HG03565 (cell line): ENCODE measurements at regions not wholly inside any gene's neighbourhood (a gene's known extent, or its start where the extent isn't known, plus 50 kb on each side); places are given as distances from the start of the nearest gene placed in this dataset.

ENCODE experiments used
- ATAC-seq: cut with Tn5 transposase; IDR thresholded peaks from one replicate; pipeline ENCODE4 v1.9.1; 2021; ENCODE audit warnings: mild to moderate bottlenecking, moderate library complexity; ENCODE audit not compliant: unreplicated experiment

DNA sequence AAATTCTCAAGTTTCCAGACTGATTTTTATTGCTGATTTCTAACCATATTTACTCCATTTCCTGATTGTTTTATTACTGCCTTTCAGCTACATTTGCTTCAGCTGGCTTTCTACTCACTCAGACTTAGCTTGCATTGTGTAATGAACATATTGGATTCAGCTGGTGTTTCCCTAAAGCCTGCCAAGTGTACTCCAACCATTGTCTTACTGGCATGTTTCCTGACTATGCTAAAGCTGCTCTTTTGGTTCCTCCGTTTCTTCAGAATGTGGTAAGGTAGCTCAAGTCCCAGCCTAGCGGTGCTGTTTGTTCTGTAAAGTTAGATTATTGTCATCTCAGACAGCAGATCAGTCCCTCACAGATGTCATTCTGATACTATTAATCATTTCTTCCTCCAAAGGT lies 53.1 kb upstream of the GLRA2 start:
- ATAC-seq = no peak

GRCh38 chrX:14449773-14450172 lies 79.6 kb upstream of the GLRA2 start:
- ATAC-seq = no peak

DNA sequence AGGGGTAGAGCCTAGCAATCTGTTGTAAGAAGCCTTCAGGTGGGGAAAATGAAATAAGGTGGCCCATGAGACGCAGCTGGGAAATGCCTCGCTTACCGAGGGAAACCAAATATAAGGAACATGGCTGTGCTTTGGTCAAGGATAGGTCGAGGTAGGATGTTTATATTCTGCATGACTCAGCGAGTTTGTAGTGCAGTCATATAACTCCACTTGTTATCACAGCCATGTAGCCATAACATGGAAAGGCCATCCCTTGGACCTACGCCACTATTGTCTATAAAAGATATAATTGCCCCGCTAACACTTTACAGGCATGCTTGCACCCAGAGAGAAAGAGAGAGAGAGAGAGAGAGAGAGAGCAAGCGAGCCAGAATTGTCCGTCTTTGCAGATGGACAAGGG lies 80.9 kb upstream of the GLRA2 start:
- ATAC-seq = no peak

DNA sequence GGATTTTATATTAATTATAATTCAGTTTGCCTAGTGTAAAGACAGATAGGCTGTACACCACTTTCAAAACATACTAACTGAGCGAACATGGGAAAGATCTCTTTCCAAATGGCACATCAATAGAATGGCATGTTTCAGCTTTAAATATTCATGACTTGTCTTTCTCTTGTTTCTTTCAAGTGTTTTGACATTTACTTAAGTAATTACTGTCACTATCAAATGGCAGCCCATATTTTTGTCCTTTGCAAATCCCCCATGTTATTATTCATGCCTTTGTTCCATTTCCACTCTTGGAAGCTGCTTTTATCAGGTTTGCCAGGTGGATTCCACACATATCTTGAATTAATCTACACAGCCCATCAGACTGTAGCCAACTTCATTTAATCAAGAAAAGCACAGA lies 89.2 kb upstream of the GLRA2 start:
- no peak for ATAC-seq

DNA sequence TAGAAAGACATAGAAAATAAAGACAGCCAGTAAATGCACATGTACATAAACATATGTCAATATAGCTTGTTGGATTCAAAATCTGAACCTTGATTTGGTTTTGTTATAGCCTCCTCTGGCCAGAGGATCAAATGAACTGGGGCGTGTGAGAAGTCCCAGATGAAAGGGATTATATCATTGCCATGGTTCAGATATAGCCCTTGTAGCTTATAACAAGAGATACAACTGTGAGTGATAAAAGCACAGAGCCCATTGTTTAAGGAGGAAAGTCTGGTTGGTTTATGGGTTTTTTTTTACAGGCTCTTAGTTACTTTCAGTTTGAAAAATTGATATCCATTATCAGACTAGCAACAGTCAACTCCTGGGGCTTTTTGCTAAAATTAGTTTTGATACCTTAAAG lies 101.7 kb upstream of the GLRA2 start:
- ATAC-seq = no peak

- no peak for ATAC-seq
Observed at GRCh38 chrX:14420841-14421240, 108.5 kb upstream of the GLRA2 start.

- ATAC-seq = no peak
Observed at GRCh38 chrX:14412686-14413085, 116.7 kb upstream of the GLRA2 start.

DNA sequence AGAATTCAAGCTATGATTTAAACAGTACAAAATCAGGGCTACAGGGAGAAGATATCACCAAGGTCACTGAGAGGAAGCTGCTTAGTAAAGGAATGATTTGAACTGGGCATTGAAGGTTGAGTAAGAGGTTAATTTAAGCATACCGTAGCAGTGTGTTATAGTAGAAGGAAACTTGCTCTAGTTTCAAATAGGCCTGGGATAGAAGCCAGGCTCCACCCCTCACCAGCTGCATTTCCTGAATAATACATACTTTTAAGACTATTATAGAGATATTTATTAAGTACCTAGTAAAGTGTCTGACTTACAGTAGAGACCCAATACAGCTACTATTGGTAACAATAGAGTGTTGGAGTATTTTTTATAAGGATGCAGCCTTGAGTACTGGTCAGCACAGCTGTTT lies 118.0 kb upstream of the GLRA2 start:
- no peak for ATAC-seq

- ATAC-seq = no peak
Observed at GRCh38 chrX:14409341-14409740, 120.0 kb upstream of the GLRA2 start.

DNA sequence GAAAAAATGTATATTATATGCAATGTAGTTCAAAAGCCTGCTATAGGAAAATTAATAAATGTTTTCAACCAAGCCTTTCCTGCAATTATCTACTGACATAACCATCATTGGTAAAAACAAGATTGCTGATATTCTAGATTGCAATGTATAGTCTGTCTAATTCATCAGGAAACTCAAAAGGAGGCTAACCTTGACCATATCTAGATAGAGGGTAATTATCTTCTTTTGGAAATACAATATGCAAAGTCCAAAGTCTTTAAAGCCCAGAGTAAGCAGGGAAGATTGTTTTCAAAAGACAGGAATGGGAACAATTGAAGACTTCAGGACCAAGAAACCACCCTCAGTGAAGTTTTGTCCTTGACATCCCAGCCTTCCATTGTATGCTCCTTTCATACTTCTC lies 123.1 kb upstream of the GLRA2 start:
- no peak for ATAC-seq

DNA sequence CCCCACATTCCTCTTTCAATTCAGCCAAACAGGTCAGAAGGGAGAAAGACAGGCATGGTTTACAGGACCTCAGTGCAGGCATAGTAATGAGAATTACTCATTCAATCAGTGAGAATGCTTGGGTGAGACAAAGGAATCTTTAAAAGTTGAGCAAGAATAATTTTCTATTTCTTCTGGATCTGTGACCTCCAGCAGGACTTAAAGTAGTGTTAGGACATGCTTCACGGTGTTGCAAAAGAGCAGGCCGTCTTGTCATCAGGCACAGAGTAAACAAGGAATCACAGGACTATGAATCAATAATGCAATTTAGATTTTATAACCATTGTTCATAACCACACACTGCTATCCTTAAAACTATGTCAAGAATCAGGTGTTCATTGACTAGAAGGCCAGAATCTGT lies 130.6 kb upstream of the GLRA2 start:
- no peak for ATAC-seq

DNA sequence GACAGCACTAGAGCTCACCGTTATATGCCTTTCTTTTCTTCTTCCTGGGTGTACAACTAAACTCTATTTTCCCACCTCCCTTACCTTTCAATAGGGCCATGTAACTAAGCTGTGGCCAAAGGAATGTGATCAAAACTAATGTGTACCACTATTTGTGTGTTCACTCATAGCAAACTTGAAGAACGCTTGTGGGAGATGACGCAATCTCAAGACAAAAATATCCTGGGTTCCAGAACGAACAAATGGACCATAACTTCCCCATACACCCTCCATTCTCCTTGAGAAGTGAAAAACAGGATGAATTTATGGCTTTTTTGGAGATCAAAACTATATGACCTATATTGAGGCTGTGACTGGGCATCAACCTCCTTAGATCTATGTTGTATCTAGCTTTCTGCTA lies 139.7 kb upstream of the GLRA2 start:
- no peak for ATAC-seq

GRCh38 chrX:14386981-14387380 lies 142.4 kb upstream of the GLRA2 start:
- no peak for ATAC-seq

GRCh38 chrX:14380044-14380443 lies 149.3 kb upstream of the GLRA2 start:
- ATAC-seq = no peak

GRCh38 chrX:14377427-14377826 lies 151.9 kb upstream of the GLRA2 start:
- no peak for ATAC-seq

- no peak for ATAC-seq
Observed at GRCh38 chrX:14363728-14364127, 165.6 kb upstream of the GLRA2 start.

GRCh38 chrX:14362721-14363120 lies 166.6 kb upstream of the GLRA2 start:
- no peak for ATAC-seq

DNA sequence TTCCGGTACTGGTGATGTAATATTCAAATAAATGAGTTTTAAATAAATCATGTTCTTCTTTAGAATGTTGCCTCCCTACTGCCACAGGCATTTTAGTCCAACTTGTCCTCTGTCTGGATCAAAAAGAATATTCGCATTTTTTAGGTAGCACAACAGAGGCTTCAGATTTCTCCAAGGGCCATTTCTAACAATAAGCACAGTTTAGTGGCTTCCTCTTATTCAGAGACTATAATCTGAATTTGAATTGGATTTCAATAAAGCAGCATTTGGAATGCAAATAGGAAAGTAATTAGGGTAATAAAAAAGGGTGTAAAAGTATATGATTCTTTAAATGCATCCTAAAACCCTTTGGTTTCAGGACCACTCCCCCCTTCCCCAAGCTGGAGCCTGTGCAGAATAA lies 167.9 kb upstream of the GLRA2 start:
- no peak for ATAC-seq

DNA sequence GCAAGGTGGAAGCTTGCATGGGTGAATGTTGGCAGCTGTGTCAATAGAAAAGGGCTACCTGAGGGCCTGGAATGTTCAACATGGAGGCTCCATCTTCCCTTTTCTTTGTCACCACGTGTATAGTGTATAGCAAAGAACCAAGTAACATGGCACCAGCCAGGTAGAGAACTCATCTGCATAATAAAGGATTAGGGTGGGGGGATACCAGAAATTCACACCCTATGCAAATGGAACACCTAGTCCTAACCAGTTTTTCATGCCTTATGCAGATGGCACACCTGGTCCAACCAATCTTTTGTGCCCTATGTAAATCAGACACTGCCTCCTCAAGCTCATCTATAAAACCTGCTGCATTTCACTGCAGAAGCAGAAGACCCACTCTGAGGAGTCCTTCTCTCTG lies 169.6 kb upstream of the GLRA2 start:
- no peak for ATAC-seq

DNA sequence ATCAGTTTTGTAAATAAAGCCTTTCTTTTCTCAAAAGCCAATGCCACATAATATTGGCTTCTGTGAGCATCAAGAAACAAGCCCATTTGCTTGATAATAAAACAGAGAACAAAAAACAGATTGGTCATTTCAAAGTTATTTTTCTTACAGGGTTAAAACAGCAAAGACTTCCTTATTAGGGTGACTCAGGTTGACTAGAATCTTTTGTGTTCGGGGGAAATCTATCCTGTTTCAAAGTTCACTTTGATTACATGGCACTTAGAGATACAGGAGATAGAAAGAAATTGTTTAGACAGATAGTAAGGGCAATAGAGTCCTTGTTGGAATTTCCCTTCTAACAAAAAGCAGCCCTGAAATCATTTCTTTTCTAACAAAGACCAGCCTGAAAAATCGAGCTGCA lies 170.0 kb upstream of the GLRA2 start:
- no peak for ATAC-seq

DNA sequence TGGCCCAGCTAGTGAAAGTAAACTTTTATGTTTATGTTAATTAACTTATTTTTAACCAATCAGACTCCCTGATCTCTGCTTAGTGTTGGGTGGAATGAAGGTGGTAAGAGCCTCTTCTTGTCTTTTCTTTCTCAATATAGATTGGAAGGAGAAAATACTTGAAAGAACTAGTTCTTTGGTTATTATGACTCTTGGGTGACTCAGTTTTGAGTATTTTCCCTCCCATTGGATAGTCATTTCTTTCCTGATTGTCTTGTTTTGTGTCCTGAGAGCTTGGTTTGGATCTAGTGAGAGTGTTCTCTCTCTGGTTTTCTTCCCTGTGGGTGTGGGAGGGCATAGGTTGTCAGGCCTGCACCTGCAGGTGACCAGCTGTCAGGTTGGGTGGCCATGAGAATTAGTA lies 172.0 kb upstream of the GLRA2 start:
- no peak for ATAC-seq

- ATAC-seq = no peak
Observed at GRCh38 chrX:14356401-14356800, 172.9 kb upstream of the GLRA2 start.

DNA sequence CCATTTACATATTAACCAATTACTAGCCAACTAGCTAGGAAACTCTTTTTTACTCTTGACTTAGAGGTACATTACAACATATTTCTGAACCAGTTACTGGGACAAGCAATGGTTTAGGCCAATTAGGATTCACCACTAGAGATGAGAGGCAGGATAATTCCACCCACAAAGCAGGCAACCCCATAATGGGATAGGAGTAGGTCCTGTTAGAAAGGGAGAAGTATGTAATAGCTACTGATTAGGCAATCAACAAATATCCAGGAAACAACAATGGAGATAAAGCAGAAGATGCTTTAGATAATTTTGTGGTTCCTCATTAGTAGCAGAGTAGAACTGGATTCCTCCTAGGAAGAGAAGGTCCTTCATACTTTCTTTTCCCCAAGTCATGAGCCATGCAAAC lies 173.8 kb upstream of the GLRA2 start:
- no peak for ATAC-seq

DNA sequence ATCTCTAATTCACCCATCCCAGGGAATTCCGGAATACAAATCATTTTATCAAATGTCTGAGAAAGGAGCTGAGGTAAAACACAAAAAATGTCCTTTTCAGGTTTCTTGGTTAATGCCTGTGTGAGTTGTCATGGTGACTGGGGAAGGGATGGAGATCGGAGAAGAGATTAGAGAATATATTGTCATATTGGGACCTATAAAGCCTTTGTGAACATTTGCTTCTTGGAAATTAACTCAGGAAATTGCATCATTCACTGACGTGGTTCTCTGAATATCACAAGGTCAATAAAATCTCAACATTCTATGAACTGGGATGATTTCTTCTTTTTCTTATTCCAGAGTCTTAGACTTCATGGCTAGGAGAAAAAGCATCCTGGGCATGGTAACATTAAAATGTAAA lies 174.8 kb upstream of the GLRA2 start:
- ATAC-seq = no peak
